Right lobe of liver (tissue), 4 donors: ENCODE measurements at regions not wholly inside any gene's neighbourhood (a gene's known extent, or its start where the extent isn't known, plus 50 kb on each side); places are given as distances from the start of the nearest gene placed in this dataset.

Experiments
- POLR2A ChIP-seq: fragments of 450-650 bp; IDR thresholded peaks from one replicate; pipeline ENCODE4 v1.6.1; 2017; ENCODE audit warnings: antibody characterized with exemption, mild to moderate bottlenecking
- TF ChIP-seq, protein P1 (sequence below), 4 donors: fragments of 200-600 bp in 3 of 4; fragments of 450-650 bp in 1 of 4; IDR thresholded peaks; one replicate each; pipeline versions ENCODE4 v1.5.1 to v1.8.0; 2016 to 2022; ENCODE audit warnings: antibody characterized with exemption in 4 of 4, mild to moderate bottlenecking in 2 of 4
- donor health status: DM: no; HTN: no; CAD: no.
- donor health status: DM: no; HTN: no; CAD: no.
- donor health status: DM: no; HTN: yes; CAD: no.

DNA sequence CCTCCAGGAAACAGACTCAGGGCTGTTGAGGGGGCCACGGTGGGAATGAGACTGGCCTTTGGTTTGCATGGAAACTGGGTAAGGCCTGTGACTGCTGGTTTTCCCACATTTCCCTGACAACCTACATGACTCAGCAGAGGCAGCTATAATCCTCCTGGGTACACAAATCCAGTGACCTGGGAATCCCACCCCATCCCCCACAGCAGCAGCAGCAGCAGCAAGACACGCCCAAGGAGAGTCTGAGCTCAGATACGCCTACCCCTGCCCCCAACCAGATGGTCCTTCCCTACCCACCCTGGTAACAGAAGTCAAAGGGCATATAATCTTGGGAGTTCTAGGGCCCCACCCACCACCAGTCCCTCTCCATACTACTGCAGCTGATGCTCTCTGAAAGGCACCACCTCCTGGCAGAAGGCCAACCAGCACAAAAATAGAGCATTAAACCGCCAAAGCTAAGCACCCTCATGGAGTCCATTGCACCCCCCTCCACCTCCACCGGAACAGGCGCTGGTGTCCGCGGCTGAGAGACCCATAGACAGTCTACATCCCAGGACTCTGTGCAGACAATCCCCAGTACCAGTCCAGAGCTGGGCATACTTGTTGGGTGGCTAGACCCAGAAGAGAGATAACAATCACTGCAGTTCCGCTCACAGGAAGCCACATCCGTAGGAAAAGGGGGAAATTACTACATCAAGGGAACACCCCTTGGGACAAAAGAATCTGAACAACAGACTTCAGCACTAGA, 237.2 kb upstream of the SPRY2 start:
- no peak for TF ChIP-seq POLR2A
- TF ChIP-seq, protein P1, sequence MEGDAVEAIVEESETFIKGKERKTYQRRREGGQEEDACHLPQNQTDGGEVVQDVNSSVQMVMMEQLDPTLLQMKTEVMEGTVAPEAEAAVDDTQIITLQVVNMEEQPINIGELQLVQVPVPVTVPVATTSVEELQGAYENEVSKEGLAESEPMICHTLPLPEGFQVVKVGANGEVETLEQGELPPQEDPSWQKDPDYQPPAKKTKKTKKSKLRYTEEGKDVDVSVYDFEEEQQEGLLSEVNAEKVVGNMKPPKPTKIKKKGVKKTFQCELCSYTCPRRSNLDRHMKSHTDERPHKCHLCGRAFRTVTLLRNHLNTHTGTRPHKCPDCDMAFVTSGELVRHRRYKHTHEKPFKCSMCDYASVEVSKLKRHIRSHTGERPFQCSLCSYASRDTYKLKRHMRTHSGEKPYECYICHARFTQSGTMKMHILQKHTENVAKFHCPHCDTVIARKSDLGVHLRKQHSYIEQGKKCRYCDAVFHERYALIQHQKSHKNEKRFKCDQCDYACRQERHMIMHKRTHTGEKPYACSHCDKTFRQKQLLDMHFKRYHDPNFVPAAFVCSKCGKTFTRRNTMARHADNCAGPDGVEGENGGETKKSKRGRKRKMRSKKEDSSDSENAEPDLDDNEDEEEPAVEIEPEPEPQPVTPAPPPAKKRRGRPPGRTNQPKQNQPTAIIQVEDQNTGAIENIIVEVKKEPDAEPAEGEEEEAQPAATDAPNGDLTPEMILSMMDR (IDR thresholded peaks at IDR 0.05) = no peak
